IPS-NIHi7 (cell line): ENCODE measurements at regions not wholly inside any gene's neighbourhood (a gene's known extent, or its start where the extent isn't known, plus 50 kb on each side); places are given as distances from the start of the nearest gene placed in this dataset.

Source experiments
- DNase-seq: peaks from one replicate; pipeline ENCODE4 v3.0.0; 2012; ENCODE audit warnings: mixed read lengths; ENCODE audit errors: extremely low spot score

DNA sequence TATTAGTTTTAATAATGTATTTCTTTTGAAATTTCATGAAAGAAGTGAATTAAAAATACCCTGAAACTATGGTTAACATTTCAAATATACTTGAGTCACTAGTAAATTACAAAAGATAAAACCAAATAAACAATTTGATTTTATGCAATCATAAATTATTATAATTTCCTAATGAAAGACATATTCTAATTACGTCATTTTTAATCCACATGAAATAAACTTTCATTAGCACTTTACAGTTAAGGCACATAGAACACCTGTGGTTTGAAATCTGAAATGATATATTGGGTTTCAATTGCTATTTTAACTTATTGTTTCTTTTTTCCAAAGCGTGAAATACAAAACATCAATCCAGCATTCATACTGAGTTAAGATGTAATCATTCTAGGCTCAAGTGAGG is 1492.5 kb upstream of the PABPC4L start:
- no peak for DNase-seq

DNA sequence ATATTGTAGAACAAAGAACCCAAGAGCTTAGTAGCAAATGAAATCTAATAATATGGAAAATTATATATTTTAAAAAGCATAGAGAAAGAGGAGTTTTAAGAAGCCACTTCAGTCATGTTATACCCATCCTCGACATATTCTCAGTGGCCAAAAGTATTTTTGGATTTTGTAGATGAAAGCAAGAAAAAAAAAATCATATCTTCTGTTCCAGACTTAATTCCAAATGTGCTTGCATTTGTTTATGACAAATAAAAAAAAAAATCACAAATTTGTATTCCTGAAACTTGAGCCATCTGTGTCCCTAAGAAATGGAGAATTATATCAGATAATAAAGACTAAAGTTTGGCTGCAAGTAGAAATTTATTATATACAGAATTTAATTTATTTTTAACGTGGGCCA is 1482.4 kb upstream of the PABPC4L start:
- DNase-seq: no peak

GRCh38 chr4:135672202-135672601 is 1470.6 kb upstream of the PABPC4L start:
- no peak for DNase-seq

- no peak for DNase-seq
Measured at GRCh38 chr4:135670548-135670947, 1469.0 kb upstream of the PABPC4L start.
